ENCODE measurements at regions not wholly inside any gene's neighbourhood (a gene's known extent, or its start where the extent isn't known, plus 50 kb on each side); places are given as distances from the start of the nearest gene placed in this dataset.
"Not testable (repeated sequence)": the region's sequence is repeated elsewhere in the genome, so short reads cannot be mapped to it uniquely, and the experiment has no call there.

DNA sequence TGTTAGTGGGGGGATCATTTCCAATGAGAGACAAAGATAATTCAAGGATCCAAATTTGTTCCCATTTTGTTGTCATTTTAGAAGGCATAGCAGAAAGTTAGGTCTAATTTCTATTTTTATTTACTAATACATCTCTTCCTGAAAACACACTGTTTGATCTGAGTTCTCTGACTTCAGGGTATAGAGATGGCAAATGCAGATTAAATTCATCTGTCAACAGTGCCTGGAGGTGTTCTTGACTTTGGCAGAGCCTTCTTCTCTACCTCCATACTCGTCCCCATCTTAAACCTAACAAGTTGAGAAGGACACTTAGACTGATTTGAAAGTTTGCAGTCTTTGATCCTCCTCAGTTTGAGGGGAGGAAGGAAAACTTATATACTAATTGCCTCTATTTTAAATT is 308.2 kb downstream of the SOX2 start:
- no peak overlapping the region for H3K27ac ChIP-seq
- TF ChIP-seq ZFX (IDR thresholded peaks at IDR 0.05): no peak
- no peak for TF ChIP-seq CTCF (conservative IDR thresholded peaks at IDR 0.05)

DNA sequence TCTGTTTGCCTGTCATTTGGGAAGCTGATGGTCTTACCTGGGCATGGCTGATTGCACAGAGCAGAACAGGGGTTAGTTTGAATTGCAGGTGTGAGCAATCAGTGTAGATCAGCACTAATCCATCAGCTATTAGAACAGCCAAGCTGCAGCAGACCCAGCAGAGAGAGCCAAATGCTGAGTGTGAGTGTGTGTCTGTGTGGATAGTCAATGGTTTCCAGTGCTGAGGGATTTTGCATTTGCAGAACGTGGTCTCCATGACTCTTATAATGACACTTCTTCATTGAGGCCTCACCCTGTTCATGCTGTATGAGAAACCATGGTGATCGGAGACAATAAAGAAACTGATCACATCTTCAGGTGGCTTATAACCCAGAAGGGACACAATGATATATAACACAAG is 312.1 kb downstream of the SOX2 start:
- H3K27ac ChIP-seq: no peak overlapping the region
- TF ChIP-seq CTCF (conservative IDR thresholded peaks at IDR 0.05) (no peak), ZFX (IDR thresholded peaks at IDR 0.05) (no peak)

GRCh38 chr3:182027366-182027765 is 315.6 kb downstream of the SOX2 start:
- H3K27ac ChIP-seq: no peak overlapping the region
- TF ChIP-seq CTCF (conservative IDR thresholded peaks at IDR 0.05) (no peak), ZFX (IDR thresholded peaks at IDR 0.05) (no peak)

GRCh38 chr3:182028081-182028480 is 316.4 kb downstream of the SOX2 start:
- H3K27ac ChIP-seq: no peak overlapping the region
- no peak for TF ChIP-seq CTCF (conservative IDR thresholded peaks at IDR 0.05)
- no peak for TF ChIP-seq ZFX (IDR thresholded peaks at IDR 0.05)

GRCh38 chr3:182034231-182034630 is 322.5 kb downstream of the SOX2 start:
- H3K27ac ChIP-seq: not testable (repeated sequence)

GRCh38 chr3:182035324-182035723 is 323.6 kb downstream of the SOX2 start:
- H3K27ac ChIP-seq: no peak overlapping the region
- TF ChIP-seq CTCF (conservative IDR thresholded peaks at IDR 0.05) (no peak), ZFX (IDR thresholded peaks at IDR 0.05) (no peak)

- TF ChIP-seq CTCF (conservative IDR thresholded peaks at IDR 0.05) (no peak), ZFX (IDR thresholded peaks at IDR 0.05) (no peak)
- H3K27ac ChIP-seq: no peak overlapping the region
Measured at GRCh38 chr3:182036382-182036781, 324.7 kb downstream of the SOX2 start.

- H3K27ac ChIP-seq: no peak overlapping the region
- TF ChIP-seq ZFX (IDR thresholded peaks at IDR 0.05) (no peak), CTCF (conservative IDR thresholded peaks at IDR 0.05) (no peak)
Measured at GRCh38 chr3:182041668-182042291, 330.1 kb downstream of the SOX2 start.

All from C4-2B (cell line).